Omental fat pad (tissue), 3 donors: ENCODE measurements at regions not wholly inside any gene's neighbourhood (a gene's known extent, or its start where the extent isn't known, plus 50 kb on each side); places are given as distances from the start of the nearest gene placed in this dataset.
"Not testable (repeated sequence)": the region's sequence is repeated elsewhere in the genome, so short reads cannot be mapped to it uniquely, and the experiment has no call there.

Experiments used
- ATAC-seq: fragments of 150-250 bp; one replicate; pipeline ENCODE4 v1.9.1; 2016; ENCODE audit warnings: mild to moderate bottlenecking, moderate library complexity; ENCODE audit not compliant: low FRiP score
- DNase-seq: peaks from one replicate; pipeline ENCODE4 v3.0.0-alpha.2; 2019; ENCODE audit warnings: low spot score
- TF ChIP-seq, protein P1 (sequence below), 3 donors: fragments of 450-650 bp; IDR thresholded peaks; one replicate each; pipeline ENCODE4 v1.5.1; 2016 to 2017; ENCODE audit warnings: antibody characterized with exemption in 3 of 3, mild to moderate bottlenecking in 3 of 3, moderate library complexity in 2 of 3

DNA sequence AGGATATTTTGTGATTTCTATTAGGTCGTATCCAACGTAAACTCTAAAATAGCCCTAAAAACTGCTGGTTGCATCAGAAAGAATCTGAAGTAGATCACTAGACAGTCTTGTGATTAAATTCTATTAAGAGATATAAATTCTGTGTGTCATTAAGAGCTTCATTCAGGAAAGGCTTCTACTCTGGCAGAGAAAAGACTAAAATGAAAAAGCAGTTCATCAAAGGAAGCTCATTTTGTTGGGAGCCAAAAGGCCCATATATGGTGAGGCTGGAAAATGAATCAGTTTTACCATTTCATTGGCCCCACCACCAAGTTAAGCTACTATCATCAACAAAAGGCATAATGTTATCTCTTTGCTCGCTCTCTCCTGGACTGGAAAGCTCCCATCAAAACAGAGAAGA lies 261.1 kb downstream of the SATB2 start:
- TF ChIP-seq, protein P1, sequence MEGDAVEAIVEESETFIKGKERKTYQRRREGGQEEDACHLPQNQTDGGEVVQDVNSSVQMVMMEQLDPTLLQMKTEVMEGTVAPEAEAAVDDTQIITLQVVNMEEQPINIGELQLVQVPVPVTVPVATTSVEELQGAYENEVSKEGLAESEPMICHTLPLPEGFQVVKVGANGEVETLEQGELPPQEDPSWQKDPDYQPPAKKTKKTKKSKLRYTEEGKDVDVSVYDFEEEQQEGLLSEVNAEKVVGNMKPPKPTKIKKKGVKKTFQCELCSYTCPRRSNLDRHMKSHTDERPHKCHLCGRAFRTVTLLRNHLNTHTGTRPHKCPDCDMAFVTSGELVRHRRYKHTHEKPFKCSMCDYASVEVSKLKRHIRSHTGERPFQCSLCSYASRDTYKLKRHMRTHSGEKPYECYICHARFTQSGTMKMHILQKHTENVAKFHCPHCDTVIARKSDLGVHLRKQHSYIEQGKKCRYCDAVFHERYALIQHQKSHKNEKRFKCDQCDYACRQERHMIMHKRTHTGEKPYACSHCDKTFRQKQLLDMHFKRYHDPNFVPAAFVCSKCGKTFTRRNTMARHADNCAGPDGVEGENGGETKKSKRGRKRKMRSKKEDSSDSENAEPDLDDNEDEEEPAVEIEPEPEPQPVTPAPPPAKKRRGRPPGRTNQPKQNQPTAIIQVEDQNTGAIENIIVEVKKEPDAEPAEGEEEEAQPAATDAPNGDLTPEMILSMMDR (IDR thresholded peaks at IDR 0.05) = no peak
- DNase-seq (no peak), ATAC-seq (no peak)

DNA sequence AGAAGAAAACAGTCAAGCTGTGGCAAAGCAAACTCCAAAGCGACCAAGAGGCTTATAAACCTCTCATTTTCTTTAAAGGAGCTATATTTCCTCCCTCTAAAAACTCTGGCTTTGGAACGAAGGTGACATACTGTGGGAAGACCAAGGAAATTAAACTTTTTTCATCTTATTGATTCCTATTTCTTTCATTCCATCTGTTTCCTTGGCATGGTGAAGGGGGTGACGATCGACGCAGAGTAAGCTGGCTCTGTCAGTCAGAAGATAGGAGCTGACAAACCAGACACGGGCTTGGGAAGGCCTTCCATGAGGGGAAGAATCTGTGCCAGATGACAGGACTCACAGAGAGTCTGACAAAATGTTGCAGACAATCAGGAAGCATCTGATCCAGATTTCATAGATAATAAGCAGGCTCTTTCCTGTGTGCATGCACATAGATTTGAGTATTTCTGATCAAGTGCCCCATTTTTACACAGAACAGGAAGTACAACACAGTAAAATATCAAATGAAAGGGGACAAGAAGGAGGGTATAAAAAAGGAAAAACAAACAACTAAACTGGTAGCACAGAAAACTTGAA lies 261.7 kb downstream of the SATB2 start:
- no peak for ATAC-seq
- TF ChIP-seq, protein P1 (IDR thresholded peaks at IDR 0.05) = no peak
- no peak for DNase-seq

DNA sequence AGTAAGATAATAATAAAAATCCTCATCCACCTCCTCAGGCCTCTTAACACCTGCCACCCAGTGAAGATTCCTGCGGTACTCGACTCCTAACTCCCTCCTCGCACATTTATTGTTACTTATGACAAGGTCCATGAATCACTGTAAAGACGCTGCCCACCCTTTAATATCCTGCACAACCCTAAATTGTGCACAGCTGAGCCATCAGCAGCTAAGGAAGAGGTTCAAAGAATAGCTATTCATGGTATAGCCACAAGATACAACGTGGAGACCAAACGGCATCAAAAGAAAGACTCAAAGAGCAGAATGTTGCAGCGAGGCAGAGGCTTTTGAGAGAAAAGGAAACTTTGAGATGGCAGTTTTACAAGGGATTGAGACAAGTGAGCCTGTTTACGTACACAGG lies 266.3 kb downstream of the SATB2 start:
- ATAC-seq (no peak), DNase-seq (no peak)
- TF ChIP-seq, protein P1 (IDR thresholded peaks at IDR 0.05) = no peak

DNA sequence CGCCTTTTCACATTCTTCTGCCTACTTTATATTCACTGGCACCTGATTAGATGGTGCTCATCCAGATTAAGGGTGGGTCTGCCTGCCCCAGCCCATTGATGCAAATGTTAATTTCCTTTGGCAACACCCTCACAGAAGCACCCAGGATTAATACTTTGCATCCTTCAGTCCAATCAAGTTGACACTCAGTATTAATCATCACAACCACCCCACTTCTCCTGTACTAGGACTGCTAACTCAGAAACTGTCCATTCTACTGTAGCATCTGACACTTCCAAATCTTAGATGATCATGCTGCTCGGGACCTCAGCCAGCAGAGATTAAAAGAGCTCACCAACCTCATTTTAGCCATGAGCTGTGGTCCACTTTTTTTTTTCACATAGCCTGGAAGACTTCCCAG lies 268.5 kb downstream of the SATB2 start:
- TF ChIP-seq, protein P1 (IDR thresholded peaks at IDR 0.05) = no peak
- DNase-seq (no peak), ATAC-seq (no peak)

DNA sequence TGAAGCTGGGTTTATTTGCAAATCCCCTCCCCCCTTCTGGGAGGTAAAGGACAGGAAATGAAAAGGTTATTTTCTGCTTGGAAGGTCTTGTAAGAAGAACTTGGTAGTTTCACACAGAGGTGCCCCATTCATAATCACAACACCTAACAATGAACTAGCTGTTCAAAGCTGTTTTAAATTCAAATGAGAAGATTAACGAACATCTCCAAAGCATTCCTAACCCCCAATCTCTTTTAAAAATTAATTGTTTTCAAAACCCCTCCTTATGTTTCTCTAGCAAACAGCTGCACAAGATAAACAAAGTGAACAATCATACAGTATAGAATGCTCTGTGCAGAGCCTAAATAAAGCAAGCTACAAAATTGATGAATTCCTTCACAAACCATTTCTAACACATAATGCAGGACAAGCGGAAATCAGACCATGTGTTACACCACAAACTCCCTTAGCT lies 271.4 kb downstream of the SATB2 start:
- TF ChIP-seq, protein P1 (IDR thresholded peaks at IDR 0.05) = no peak

DNA sequence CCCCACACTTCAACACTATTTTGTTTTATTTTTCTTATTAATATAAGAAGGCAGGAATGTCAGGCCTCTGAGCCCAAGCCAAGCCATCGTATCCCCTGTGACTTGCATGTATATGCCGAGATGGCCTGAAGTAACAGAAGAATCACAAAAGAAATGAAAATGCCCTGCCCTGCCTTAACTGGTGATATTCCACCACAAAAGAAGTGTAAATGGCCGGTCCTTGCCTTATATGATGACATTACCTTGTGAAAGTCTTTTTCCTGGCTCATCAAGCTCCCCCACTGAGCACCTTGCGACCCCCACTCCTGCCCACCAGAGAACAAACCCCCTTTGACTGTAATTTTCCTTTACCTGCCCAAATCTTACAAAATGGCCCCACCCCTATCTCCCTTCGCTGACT lies 272.6 kb downstream of the SATB2 start:
- not testable (repeated sequence) for DNase-seq, ATAC-seq

More for the DNA sequence above, 271.4 kb downstream of the SATB2 start:
- DNase-seq = no peak
- no peak for ATAC-seq

DNA sequence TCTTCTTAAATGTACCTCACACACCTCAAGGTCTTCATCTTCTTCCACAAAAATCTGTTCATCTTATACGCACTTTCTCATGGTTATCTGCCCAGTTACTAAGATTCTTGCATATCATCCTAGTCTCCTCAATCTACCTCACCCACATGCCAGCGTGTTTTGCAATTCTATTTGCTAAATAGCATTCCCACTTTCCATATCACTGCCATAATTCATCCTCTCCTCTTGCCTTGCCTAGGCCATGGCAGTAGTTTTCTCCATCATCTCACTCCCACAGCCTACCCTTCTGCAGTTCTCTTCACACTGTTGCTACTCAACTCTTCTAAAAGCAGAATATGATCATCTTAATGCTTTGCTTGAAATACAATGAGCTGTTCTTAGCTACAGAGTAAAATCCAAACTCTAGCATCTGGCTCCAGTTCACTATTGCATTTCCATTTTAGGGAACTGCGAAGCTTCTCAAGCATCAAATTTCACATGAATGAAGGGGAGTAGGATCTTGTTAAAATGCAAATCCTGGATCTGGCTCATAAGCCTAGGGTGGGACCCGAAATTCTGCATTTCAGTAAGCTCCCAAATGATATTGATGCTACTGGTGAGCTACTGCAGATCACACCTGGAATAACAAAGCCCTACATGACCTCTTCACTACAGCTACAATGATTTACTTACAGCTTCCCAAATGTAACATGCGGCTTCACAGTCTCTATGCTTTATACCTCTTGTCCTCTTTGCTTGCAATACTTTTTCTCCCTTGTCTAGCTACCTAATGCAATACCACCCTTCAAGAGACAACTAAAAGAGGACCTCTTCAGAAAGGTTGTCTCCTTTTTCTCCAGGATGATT lies 293.9 kb downstream of the SATB2 start:
- DNase-seq (no peak), ATAC-seq (no peak)
- TF ChIP-seq, protein P1 (IDR thresholded peaks at IDR 0.05) = no peak
